Left lung (tissue), 4 donors: ENCODE measurements at regions not wholly inside any gene's neighbourhood (a gene's known extent, or its start where the extent isn't known, plus 50 kb on each side); places are given as distances from the start of the nearest gene placed in this dataset.

Experiments used
- ATAC-seq: fragments of 200-7000 bp; cut with Tn5 transposase; one replicate; pipeline ENCODE4 v1.9.1; 2020; ENCODE audit warnings: moderate library complexity
- DNase-seq, 4 donors: peaks; one replicate each; pipeline ENCODE4 v3.0.0-alpha.2; 2013 to 2020
- H3K27ac ChIP-seq, 2 donors: fragments of 200-600 bp; sonication (generic) in 1 of 2; one replicate each; pipeline versions ENCODE4 v1.5.0 to v1.8.0; 2020 to 2021
- H3K27me3 ChIP-seq, 2 donors: fragments of 200-600 bp; sonication (generic) in 1 of 2; one replicate each; pipeline versions ENCODE4 v1.5.0 to v1.8.0; 2020 to 2021
- H3K36me3 ChIP-seq, 2 donors: fragments of 200-600 bp; sonication (generic) in 1 of 2; one replicate each; pipeline versions ENCODE4 v1.5.0 to v1.8.0; 2020 to 2021
- H3K4me1 ChIP-seq, 2 donors: fragments of 200-600 bp; one replicate each; pipeline ENCODE4 v1.8.0; 2021
- H3K4me3 ChIP-seq, 2 donors: fragments of 200-600 bp; sonication (generic) in 1 of 2; one replicate each; pipeline versions ENCODE4 v1.5.0 to v1.8.0; 2020 to 2021; ENCODE audit warnings: mild to moderate bottlenecking in 1 of 2
- H3K9me3 ChIP-seq, 2 donors: fragments of 200-600 bp; sonication (generic) in 1 of 2; one replicate each; pipeline versions ENCODE4 v1.5.0 to v1.8.0; 2020 to 2021
- intact Hi-C, 2 donors: fragments of 100-400 bp; cut with DNase I; formaldehyde crosslinking; loops; one replicate each; pipeline versions ENCODE4 v1.11.2 to v1.14.2; 2022
- TF ChIP-seq, protein P1 (sequence below), 2 donors: fragments of 200-600 bp; sonication (generic) in 1 of 2; IDR thresholded peaks; one replicate each; pipeline versions ENCODE4 v1.5.0 to v1.8.0; 2021; ENCODE audit warnings: antibody characterized with exemption in 2 of 2
- donor health status: DM: no; HTN: yes; CAD: no.
- donor health status: DM: no; HTN: no; CAD: no.

DNA sequence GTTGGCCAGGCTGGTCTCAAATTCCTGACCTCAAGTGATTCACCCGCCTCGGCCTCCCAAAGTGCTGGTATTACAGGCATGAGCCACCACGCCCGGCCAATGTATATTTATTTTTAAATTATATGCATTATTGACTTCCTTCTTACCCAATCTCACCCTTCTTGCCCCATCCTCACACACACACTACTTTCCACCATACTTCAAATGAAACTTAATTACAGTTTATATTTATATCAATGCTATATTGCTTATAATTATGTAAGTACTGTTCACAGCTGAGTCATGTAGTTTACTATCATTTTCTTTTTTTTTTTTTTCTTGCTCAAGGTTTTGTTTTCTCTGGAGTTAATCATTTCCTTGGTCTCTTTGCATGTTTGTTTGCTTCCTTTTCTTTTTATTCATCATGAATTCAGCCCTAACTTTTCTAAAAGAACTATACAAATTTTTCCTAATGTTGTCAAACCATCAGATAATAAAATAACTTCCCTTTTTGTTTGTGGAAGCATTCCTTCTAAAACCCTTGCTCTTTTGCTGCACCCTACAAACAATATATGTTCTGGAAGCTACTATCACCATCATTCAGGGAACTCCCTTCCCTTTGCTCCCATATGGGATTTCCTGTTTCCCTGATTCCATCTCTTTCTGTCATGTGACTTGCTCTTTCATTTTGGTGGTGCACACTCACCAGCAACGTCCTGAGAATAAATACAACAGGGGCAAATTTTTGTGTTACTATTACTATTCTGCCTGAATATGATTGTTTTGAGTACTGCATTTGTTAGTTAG lies 201.7 kb upstream of the SASH1 start:
- peaks cover 0 to 10% of the 10 kb centered on the region in 2 donors for H3K9me3 ChIP-seq
- no peaks in the 10 kb centered on the region for H3K27me3 ChIP-seq
- no peak overlapping the region for H3K27ac ChIP-seq
- intact Hi-C loops, result no loop called here
- ATAC-seq (no peak), DNase-seq (no peak)
- no peaks in the 10 kb centered on the region for H3K36me3 ChIP-seq
- no peaks in the 10 kb centered on the region for H3K4me1 ChIP-seq
- TF ChIP-seq, protein P1, sequence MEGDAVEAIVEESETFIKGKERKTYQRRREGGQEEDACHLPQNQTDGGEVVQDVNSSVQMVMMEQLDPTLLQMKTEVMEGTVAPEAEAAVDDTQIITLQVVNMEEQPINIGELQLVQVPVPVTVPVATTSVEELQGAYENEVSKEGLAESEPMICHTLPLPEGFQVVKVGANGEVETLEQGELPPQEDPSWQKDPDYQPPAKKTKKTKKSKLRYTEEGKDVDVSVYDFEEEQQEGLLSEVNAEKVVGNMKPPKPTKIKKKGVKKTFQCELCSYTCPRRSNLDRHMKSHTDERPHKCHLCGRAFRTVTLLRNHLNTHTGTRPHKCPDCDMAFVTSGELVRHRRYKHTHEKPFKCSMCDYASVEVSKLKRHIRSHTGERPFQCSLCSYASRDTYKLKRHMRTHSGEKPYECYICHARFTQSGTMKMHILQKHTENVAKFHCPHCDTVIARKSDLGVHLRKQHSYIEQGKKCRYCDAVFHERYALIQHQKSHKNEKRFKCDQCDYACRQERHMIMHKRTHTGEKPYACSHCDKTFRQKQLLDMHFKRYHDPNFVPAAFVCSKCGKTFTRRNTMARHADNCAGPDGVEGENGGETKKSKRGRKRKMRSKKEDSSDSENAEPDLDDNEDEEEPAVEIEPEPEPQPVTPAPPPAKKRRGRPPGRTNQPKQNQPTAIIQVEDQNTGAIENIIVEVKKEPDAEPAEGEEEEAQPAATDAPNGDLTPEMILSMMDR (IDR thresholded peaks at IDR 0.05), result no peak
- H3K4me3 ChIP-seq, result no peak overlapping the region

DNA sequence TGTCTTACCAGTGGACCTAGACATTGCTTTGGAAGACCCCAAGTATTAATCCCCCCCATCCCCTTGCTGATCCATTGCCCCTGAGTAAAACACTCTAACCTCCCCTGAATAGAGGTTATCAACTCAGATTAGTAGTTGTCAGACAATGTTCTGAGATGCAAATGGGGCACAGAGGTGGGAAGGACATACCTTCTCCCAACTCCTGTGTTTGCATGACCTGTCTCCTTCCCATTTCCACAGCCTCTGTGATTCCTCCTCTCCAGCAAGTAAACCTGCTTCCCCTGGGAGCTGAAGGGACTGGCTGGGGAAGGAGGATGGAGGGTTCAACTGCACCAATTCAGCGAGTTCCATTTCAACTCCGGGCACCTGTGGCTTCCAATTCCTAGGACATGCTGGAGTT lies 199.8 kb upstream of the SASH1 start:
- DNase-seq (no peak), ATAC-seq (no peak)
- H3K36me3 ChIP-seq, result no peaks in the 10 kb centered on the region
- H3K4me3 ChIP-seq, result no peak overlapping the region
- peaks cover 0 to 4% of the 10 kb centered on the region in 2 donors for H3K9me3 ChIP-seq
- intact Hi-C loops, result no loop called here
- no peaks in the 10 kb centered on the region for H3K27me3 ChIP-seq
- TF ChIP-seq, protein P1 (IDR thresholded peaks at IDR 0.05), result no peak
- H3K4me1 ChIP-seq, result no peaks in the 10 kb centered on the region
- no peak overlapping the region for H3K27ac ChIP-seq

DNA sequence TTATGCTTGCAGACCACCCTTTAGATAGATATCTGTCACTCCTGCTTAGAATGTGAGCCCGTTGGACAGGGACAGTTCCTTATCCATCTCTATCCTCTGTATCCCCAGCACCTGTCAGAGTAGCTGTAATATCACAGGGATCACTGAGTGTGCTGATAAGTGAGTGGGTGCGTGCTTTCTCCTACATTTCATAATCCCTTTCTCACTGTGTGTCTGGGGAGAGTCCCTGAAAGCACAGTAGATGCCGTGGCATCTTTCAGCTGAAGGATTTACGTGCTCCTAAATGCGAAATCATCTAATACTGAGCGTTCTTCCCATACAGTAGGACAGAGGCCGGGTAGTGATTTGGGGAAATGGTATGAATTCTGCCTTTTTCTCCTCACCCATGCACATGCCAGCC lies 198.9 kb upstream of the SASH1 start:
- Histone ChIP-seq H3K27me3 (no peaks in the 10 kb centered on the region), H3K4me1 (no peaks in the 10 kb centered on the region), H3K9me3 (no peaks in the 10 kb centered on the region), H3K36me3 (no peaks in the 10 kb centered on the region), H3K4me3 (no peak overlapping the region), H3K27ac (no peak overlapping the region)
- no peak for ATAC-seq
- intact Hi-C loops, result no loop called here
- TF ChIP-seq, protein P1 (IDR thresholded peaks at IDR 0.05), result no peak
- no peak for DNase-seq

DNA sequence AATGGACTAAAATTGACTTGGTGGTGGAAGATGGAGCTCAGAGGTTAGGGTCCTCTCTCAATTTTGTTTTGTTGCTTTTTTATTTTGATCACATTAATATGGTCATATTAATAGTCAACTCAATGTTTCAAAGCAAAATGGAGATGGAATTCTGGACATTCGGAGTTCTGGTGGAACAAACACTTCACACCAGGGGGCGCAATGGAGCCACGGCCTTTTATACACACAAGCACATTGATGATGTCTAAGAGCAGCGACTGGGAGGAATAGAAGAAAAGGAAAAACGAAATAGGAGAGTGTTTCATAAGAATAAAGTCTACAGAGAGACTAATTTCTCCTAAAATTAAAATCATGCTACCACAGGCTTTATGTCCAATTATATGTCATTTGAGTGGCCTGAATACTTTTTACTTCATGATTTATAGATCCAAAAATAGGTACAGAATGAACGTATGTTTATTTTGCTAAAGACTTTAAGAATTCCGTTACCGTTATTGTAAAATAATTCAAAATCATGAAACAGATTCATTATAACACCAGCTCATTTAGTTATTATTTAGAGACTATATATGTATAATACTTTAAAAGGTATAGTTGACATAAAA lies 197.6 kb upstream of the SASH1 start:
- Histone ChIP-seq H3K9me3 (no peaks in the 10 kb centered on the region), H3K27ac (no peak overlapping the region), H3K36me3 (no peaks in the 10 kb centered on the region), H3K4me1 (no peaks in the 10 kb centered on the region), H3K27me3 (no peaks in the 10 kb centered on the region), H3K4me3 (no peak overlapping the region)
- intact Hi-C loops, result no loop called here
- TF ChIP-seq, protein P1 (IDR thresholded peaks at IDR 0.05), result peak; percentile 66 to 69
- peak in 2 of 4 donors; percentile 58 to 60 for DNase-seq
- peak; percentile 77 for ATAC-seq

DNA sequence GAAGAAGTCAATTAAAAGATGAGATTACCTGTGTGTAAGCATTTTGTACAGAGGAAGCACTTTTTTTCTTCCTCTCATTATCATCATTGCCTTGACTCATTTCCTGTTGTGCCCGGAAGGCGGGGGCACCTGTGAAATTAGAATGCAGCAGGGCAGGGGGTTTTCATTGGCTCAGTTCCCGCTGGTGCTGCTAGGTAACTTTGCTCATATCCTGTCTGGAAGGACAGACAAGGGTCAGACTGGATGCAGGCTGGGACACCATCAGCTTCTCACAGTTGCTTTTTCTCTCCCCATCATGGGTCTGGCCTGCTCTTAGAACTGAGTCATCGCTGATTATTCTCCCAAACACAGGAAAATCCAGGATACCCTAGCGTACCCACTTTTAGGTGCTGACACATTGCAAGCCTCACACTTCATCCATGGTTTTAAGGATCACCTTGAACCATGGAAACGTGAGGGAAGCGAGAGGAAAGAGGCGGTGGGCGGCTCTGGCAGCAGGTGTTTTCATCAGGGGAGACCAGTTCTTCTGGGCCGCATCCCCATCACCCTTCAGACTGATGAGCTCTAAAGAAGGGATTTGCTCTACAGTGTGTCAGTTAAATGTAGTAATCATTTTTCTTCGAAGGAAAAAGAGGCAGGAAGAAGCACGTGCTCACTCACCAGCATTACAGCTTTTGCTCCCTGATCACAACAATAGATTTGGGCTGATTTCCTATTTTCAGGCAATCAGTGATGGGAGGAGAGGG lies 195.7 kb upstream of the SASH1 start:
- Histone ChIP-seq H3K27ac (no peak overlapping the region), H3K9me3 (no peaks in the 10 kb centered on the region), H3K4me3 (no peak overlapping the region), H3K36me3 (no peaks in the 10 kb centered on the region), H3K4me1 (no peaks in the 10 kb centered on the region), H3K27me3 (no peaks in the 10 kb centered on the region)
- peak; percentile 29 for ATAC-seq
- intact Hi-C loops, result no loop called here
- DNase-seq, result no peak
- TF ChIP-seq, protein P1 (IDR thresholded peaks at IDR 0.05), result no peak
